WERI-Rb-1 (cell line): ENCODE measurements at regions not wholly inside any gene's neighbourhood (a gene's known extent, or its start where the extent isn't known, plus 50 kb on each side); places are given as distances from the start of the nearest gene placed in this dataset.

ENCODE experiments used
- DNase-seq: peaks from one replicate; pipeline ENCODE4 v3.0.0-alpha.2; 2020
- H3K27ac ChIP-seq: fragments of 250-450 bp; sonication (Bioruptor Pico); 2 replicates; pipeline ENCODE4 v1.5.1; 2020; ENCODE audit warnings: mild to moderate bottlenecking, moderate library complexity
- H3K27me3 ChIP-seq: fragments of 250-450 bp; sonication (Bioruptor Pico); 2 replicates; pipeline ENCODE4 v1.5.1; 2021; ENCODE audit warnings: mild to moderate bottlenecking, low read depth, moderate library complexity; ENCODE audit not compliant: insufficient read depth, severe bottlenecking
- H3K36me3 ChIP-seq: fragments of 250-450 bp; sonication (Bioruptor Pico); 2 replicates; pipeline ENCODE4 v1.5.1; 2020; ENCODE audit warnings: mild to moderate bottlenecking, moderate library complexity
- H3K4me3 ChIP-seq: 2 replicates; pipeline ENCODE4 v1.5.1; 2011; ENCODE audit warnings: low read depth, mild to moderate bottlenecking, control low read depth, low read length
- H3K9me3 ChIP-seq: fragments of 250-450 bp; sonication (Bioruptor Pico); 2 replicates; pipeline ENCODE4 v1.5.1; 2021; ENCODE audit warnings: mild to moderate bottlenecking, moderate library complexity; ENCODE audit not compliant: severe bottlenecking
- CTCF ChIP-seq: IDR thresholded peaks from 2 replicates; pipeline ENCODE4 v1.5.1; 2011; ENCODE audit warnings: low read depth, mild to moderate bottlenecking, control low read depth, inconsistent platforms, low read length

- Histone ChIP-seq H3K27me3 (no peaks in the 10 kb centered on the region), H3K36me3 (no peaks in the 10 kb centered on the region), H3K27ac (no peak overlapping the region), H3K9me3 (peaks cover 13% of the 10 kb centered on the region), H3K4me3 (no peak overlapping the region)
- TF ChIP-seq CTCF = no peak
- no peak for DNase-seq
Observed at GRCh38 chr12:95390932-95391331, 83.0 kb upstream of the METAP2 start.

GRCh38 chr12:95393191-95393790, 80.7 kb upstream of the METAP2 start:
- no peak for DNase-seq
- Histone ChIP-seq H3K4me3 (no peak overlapping the region), H3K27ac (no peak overlapping the region), H3K27me3 (no peaks in the 10 kb centered on the region), H3K9me3 (peaks cover 13% of the 10 kb centered on the region), H3K36me3 (no peaks in the 10 kb centered on the region)
- no peak for TF ChIP-seq CTCF

GRCh38 chr12:95395696-95396095, 78.3 kb upstream of the METAP2 start:
- no peak overlapping the region for H3K27ac ChIP-seq
- H3K36me3 ChIP-seq = no peaks in the 10 kb centered on the region
- no peak for TF ChIP-seq CTCF
- H3K4me3 ChIP-seq = no peak overlapping the region
- H3K9me3 ChIP-seq = peaks cover 13% of the 10 kb centered on the region
- no peak for DNase-seq
- no peaks in the 10 kb centered on the region for H3K27me3 ChIP-seq

- Histone ChIP-seq H3K27ac (no peak overlapping the region), H3K27me3 (no peaks in the 10 kb centered on the region), H3K9me3 (peaks cover 10% of the 10 kb centered on the region), H3K36me3 (no peaks in the 10 kb centered on the region), H3K4me3 (no peak overlapping the region)
- TF ChIP-seq CTCF = no peak
- DNase-seq = no peak
Observed at GRCh38 chr12:95396849-95397468, 77.0 kb upstream of the METAP2 start.

GRCh38 chr12:95397571-95397970, 76.4 kb upstream of the METAP2 start:
- Histone ChIP-seq H3K36me3 (no peaks in the 10 kb centered on the region), H3K4me3 (no peak overlapping the region), H3K27me3 (no peaks in the 10 kb centered on the region), H3K27ac (no peak overlapping the region), H3K9me3 (peaks cover 10% of the 10 kb centered on the region)
- TF ChIP-seq CTCF = no peak
- no peak for DNase-seq

- TF ChIP-seq CTCF = no peak
- Histone ChIP-seq H3K27ac (no peak overlapping the region), H3K4me3 (no peak overlapping the region), H3K36me3 (no peaks in the 10 kb centered on the region), H3K27me3 (no peaks in the 10 kb centered on the region), H3K9me3 (no peaks in the 10 kb centered on the region)
- DNase-seq = no peak
Observed at GRCh38 chr12:95402096-95402495, 71.9 kb upstream of the METAP2 start.
